8988T (cell line): ENCODE measurements at regions not wholly inside any gene's neighbourhood (a gene's known extent, or its start where the extent isn't known, plus 50 kb on each side); places are given as distances from the start of the nearest gene placed in this dataset.

Experiments used
- DNase-seq: peaks from one replicate; pipeline ENCODE4 v3.0.0; 2011

DNA sequence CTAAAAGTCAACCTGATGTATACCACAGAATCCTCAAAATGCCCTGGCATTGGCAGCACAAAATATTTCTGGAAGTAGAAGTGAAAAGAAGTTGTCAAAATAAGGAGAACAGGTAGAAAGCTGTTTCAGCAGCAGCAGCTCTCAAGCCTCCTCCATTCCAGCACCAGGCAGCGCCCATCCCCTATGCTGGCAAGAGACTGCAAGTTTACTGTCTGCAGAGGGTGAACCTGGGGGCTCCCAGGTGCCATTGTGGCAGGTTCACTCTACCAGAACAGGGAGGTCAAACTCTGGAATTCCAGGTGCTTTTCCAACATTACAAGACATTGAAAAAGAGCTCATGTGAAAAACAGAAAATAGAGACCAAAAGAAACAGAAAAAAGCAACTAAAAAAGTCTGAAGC, 128.8 kb upstream of the CTTNBP2NL start:
- no peak for DNase-seq

DNA sequence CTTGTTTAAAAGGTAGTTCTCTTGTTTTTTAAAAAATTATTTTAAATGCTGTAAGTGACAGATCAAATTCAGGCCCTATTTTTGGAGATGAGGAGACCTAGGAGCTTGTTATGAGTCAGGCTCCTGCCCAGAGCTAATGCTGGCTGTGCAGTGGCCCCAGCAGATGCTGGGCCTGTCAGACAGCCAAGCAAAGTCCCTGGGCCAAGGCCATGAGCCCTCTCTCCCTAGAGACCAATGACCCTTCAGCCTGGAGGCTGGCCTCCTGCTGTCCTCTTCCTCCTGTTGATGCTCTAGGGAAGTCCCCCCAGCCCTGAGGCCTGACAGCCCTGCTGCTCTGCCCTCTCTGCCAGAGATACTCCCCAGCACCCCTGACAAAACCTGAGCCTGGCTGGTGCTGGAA, 128.1 kb upstream of the CTTNBP2NL start:
- no peak for DNase-seq

GRCh38 chr1:112268408-112268807, 127.6 kb upstream of the CTTNBP2NL start:
- DNase-seq: no peak

GRCh38 chr1:112271270-112271669, 124.7 kb upstream of the CTTNBP2NL start:
- no peak for DNase-seq

DNA sequence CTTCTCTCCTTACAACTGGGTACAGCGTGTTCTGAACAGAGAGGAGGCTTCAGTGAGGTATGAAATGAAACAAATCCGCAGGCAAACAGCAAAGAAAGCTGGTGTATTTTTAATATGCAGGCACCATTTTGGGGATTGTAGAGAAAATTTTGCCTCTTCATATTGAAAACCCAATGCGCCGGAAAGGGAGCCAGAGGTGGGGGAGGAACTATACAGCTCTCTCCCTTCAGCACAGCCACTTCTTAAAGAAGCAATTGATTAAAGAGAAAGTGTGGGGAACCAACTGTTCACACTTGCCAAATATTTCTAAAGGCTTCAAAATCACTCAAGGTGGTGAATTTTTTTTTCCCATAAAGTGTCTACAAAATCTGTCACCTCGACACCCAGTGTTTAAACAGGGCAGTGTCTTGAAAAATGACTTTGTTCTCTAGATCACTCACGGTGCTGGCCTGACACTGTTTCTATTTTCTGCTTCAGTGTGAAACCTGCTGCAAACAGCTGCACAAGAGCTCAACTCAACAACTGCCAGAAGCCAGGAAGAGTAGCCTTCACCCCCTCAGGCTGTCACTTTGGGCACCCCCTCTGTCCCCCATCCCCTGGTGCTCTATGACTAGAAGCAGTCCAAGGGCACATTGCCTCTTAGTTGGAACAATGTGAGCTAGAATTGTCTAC, 123.8 kb upstream of the CTTNBP2NL start:
- no peak for DNase-seq

- DNase-seq: no peak
These were observed 111.2 kb upstream of the CTTNBP2NL start for GRCh38 chr1:112284796-112285195.

DNA sequence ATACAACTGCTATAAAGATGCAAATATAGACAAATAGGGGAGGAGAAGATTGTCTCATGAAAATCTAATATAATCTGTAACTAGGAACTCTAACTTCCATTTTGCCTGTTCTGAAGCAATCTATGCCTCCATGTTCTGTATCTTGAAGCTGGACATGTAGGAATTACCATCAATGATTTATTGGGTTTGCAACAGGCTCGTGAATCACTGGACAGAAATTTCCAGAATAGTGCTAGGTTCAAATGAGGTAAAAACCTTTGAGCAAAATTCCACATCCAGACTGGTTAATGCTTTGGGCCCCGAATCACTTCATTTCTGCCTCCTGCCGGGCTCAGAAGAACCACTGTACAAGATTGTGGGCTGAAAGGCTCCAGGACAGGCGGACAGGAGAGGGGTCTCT, 110.7 kb upstream of the CTTNBP2NL start:
- no peak for DNase-seq

DNA sequence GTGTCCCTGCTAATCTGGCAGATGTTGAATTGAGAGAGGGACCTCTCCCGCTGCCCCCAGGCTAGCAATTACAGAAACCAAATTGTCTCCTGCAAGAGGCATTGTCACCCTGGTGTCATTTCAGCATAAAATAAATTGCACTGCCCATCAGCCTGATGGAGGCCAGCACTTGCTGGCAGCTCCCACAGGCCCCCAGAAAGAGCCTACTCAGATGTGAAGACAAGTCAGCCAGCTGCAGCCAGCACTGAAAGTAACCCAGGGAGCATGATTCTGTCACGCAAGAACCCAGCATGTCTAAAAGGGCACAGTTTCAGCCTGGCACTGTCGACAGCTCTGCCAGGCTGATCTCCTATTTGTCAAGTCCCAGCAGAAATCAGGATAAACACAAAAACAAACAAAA, 110.3 kb upstream of the CTTNBP2NL start:
- no peak for DNase-seq

DNA sequence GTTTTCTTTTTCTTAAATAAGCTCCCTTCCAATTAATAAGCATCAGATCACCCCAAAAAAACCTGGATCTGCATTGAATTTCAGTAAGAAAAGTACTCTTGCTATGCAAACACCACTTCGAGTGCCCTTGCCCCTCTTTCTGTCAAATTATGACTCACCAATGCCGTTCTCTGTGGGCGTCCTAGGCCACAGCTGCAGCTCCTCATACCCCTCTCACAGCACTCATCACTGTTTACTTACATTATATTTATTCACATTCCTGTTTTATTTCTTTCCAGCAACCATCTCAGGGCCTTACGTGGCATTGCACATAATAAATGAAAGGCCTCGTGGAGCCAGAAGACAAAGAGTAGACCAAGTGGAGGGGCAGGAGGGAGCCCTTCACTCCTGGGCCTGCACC, 99.1 kb upstream of the CTTNBP2NL start:
- no peak for DNase-seq

DNA sequence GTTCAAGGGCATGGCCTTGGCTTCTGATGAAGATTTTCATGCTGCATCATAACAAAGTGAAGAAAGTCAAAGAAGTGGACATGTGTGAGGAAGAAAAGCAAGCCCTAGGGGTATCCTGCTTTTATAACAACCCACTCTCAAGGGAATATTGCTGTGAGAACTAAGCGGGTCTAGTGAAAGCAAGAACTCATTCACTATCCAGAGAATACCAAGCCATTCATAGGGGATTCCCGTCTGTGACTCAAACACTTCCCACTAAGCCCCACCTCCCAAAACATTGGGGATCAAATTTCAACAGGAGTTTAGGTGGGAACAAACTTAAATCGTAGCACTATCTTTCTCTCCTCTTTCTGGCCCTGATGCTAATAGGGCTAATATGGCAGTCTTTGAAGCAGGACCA, 98.5 kb upstream of the CTTNBP2NL start:
- DNase-seq: no peak

DNA sequence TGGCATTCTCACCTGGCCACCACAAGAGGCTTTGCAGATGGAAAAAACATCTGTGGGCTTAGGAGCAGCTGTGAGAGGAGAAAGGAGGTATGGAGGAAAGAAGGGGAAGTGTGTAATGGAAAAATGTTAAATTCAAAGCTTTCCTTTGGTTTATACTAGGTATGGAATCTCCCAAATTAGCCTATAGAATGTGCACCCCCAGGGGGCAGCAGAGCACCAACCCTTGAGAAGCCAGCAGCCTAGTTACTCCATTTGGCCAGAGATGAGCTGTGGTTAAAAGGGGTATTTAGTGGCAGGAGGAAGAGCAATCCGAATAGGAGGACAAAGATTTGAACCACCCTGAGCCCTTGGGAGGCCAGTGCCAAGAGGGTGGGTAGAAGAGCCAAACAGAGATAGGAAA, 97.5 kb upstream of the CTTNBP2NL start:
- DNase-seq: peak; percentile 13

- no peak for DNase-seq
These were observed 91.9 kb upstream of the CTTNBP2NL start for GRCh38 chr1:112304126-112304525.

DNA sequence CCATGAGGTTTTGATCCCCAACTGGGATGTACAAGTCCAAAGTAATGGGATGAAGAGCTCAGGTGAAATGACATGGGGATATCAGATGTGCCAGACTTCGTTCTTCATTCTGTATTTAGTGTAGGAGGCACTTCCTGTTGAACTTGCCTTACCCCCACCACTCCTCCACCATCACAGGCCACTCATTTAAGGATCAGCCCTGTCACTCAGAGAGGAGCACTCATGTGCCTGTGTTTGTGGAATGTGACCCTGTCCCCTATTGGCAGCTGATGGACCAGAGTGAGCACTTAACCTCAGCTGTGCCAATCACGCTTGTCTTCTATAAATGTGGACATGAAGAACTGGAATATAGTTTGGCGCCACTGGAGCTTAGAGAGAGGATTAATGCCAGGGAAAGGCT, 91.4 kb upstream of the CTTNBP2NL start:
- no peak for DNase-seq

DNA sequence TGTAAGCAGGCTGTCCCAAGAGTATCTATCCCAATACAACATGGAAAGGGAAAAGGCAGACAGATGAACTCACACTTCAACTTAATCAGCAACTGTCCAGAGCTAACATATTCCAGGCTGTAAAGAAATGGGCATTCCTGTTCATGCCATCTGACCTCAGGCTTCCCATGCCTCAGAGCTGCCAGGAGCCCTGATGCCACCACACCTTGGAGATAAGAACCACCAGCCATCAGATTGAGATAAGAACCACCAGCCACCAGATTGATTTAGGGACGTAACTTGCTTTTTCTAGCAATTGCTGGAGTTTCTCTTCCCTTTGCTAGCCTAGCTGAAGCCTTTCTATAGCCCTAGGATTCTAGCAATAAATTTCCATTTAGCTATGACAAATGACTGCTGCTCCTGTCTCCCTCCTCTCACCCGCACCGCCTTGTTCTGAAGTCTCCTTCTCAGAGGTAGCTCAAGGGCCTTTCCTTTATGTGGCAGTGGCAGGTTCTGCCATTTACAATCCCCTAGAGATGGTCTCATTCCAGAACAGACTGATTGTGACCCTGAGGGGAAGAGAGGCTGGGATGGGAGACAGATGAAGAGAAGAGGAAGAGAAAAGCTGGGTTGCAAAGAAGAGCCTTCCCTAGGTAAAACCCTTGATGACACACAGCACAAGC, 88.0 kb upstream of the CTTNBP2NL start:
- no peak for DNase-seq

DNA sequence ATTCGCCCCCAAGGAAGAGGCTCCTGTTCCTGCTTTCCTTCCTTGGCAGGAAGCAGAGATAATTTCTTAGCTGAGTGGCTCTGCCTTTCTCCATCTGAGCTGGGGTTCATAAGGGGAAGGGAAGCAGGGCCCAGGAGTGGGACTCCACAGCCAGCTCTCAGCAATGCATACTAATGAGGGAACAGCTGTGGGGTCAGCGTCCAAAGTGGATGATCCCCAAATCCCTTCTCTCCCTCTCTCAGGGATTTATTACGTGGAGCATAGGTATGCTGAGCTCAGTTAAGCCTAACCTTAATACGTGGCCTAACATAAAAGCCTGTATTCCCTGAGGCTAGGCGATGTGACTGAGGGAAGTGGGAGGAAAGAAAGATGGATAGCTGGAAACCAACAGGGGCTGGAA, 87.3 kb upstream of the CTTNBP2NL start:
- no peak for DNase-seq

- no peak for DNase-seq
These were observed 86.5 kb upstream of the CTTNBP2NL start for GRCh38 chr1:112309499-112309898.

DNA sequence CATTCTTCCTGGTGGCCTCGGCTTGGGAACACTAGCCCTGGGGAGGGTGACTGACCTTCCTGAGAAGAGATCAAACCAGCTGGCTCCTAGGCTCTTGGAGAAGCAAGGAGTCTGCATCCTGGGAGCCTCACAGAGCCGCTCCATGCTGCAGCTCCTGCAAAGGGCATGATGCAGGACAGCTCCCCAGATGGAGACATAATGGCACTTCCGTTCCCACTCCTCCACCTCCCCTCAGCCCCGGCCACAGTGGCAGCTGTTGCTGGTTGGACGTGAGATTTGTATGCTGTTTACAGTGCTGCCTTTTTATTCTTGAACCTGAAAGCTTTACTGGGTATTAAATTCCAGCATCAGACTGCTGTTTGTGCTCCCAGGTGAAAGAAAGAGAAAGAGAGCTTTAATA, 83.7 kb upstream of the CTTNBP2NL start:
- DNase-seq: no peak

- no peak for DNase-seq
These were observed 83.1 kb upstream of the CTTNBP2NL start for GRCh38 chr1:112312879-112313278.

- DNase-seq: no peak
These were observed 79.6 kb upstream of the CTTNBP2NL start for GRCh38 chr1:112316254-112316913.

DNA sequence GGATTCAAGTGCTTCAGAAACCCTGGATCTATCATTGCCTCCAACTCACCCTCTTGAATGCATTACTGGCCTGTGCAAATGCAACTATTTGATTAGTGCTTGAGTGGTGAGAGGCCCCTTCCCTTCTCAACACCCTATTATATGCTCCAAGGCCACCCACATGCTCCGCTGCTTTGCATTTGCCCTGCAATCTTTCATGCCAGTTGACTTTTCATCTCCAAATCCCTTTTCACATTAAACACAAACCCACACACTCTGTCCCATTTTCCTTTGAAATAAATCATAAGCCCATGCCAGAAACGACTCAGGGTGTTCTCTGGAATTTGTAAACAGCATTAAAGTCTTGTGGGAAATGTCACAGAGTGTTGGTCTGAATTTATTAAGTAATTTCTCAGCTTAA, 78.9 kb upstream of the CTTNBP2NL start:
- no peak for DNase-seq

DNA sequence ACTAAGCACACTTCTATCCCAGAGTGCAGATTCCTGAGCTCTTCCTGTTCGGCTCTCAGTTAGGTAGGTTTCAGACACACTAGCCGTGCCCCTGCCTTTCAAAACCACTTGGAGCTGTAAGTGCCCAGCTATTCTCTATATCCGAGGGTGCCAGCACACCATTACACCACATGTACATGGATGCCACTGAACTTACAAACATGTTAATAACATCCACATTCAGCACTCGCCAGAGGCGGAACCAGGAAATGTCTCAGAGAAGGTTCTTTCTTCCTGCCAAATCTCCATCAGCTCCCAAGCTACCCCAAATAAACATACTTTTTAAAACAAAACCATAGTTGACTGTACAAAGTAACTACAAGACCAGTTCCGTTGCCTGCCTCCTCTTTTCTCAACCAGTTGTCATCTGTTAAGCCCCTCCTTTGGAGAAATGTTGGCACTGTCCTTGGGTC, 78.4 kb upstream of the CTTNBP2NL start:
- DNase-seq: no peak

DNA sequence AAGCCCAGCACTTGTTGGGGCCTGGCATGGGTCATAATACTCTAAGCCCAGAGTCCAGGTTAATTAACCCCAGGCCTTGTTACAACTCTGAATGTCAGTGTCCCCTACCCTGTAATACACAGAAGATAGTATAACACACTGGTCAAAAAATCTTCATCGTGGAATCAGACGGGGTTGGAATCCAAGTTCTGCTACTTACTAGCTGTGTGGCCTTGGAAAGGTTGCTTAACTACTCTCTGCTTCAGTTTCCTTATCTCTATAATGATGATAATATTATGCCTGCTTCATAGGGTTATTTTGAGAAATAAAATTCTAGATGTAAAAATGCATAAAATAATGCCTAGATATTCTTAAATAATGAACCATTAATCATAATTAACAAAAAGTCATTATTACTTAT, 77.8 kb upstream of the CTTNBP2NL start:
- no peak for DNase-seq

- no peak for DNase-seq
These were observed 77.2 kb upstream of the CTTNBP2NL start for GRCh38 chr1:112318698-112319370.
